ENCODE measurements at regions not wholly inside any gene's neighbourhood (a gene's known extent, or its start where the extent isn't known, plus 50 kb on each side); places are given as distances from the start of the nearest gene placed in this dataset.
"Not testable (repeated sequence)": the region's sequence is repeated elsewhere in the genome, so short reads cannot be mapped to it uniquely, and the experiment has no call there.

- DNase-seq = no peak
Observed at GRCh38 chr6:15754035-15754705, 91.3 kb upstream of the DTNBP1 start.

GRCh38 chr6:15752820-15753219, 90.0 kb upstream of the DTNBP1 start:
- DNase-seq = no peak

- DNase-seq = no peak
Observed at GRCh38 chr6:15751721-15752350, 89.0 kb upstream of the DTNBP1 start.

- DNase-seq = no peak
Observed at GRCh38 chr6:15748341-15748740, 85.5 kb upstream of the DTNBP1 start.

- DNase-seq = no peak
Observed at GRCh38 chr6:15747354-15747883, 84.6 kb upstream of the DTNBP1 start.

GRCh38 chr6:15745781-15746180, 83.0 kb upstream of the DTNBP1 start:
- DNase-seq = no peak

- no peak for DNase-seq
Observed at GRCh38 chr6:15744818-15745402, 82.1 kb upstream of the DTNBP1 start.

- not testable (repeated sequence) for DNase-seq
Observed at GRCh38 chr6:15742013-15742412, 79.2 kb upstream of the DTNBP1 start.

- DNase-seq = no peak
Observed at GRCh38 chr6:15741405-15741804, 78.6 kb upstream of the DTNBP1 start.

GRCh38 chr6:15739867-15740266, 77.0 kb upstream of the DTNBP1 start:
- no peak for DNase-seq

GRCh38 chr6:15739353-15739752, 76.5 kb upstream of the DTNBP1 start:
- DNase-seq = no peak

- DNase-seq = not testable (repeated sequence)
Observed at GRCh38 chr6:15738195-15738594, 75.4 kb upstream of the DTNBP1 start.

GRCh38 chr6:15736297-15736696, 73.5 kb upstream of the DTNBP1 start:
- DNase-seq = no peak

GRCh38 chr6:15735567-15736265, 72.9 kb upstream of the DTNBP1 start:
- peak; percentile 34 for DNase-seq

- DNase-seq = no peak
Observed at GRCh38 chr6:15734118-15734897, 71.5 kb upstream of the DTNBP1 start.

GRCh38 chr6:15730922-15731321, 68.1 kb upstream of the DTNBP1 start:
- no peak for DNase-seq

- no peak for DNase-seq
Observed at GRCh38 chr6:15730442-15730841, 67.6 kb upstream of the DTNBP1 start.

GRCh38 chr6:15722731-15723130, 59.9 kb upstream of the DTNBP1 start:
- DNase-seq = no peak

- DNase-seq = no peak
Observed at GRCh38 chr6:15716889-15717288, 54.1 kb upstream of the DTNBP1 start.

- DNase-seq = no peak
Observed at GRCh38 chr6:15715851-15716250, 53.0 kb upstream of the DTNBP1 start.

- DNase-seq = peak; percentile 66
Observed at GRCh38 chr6:15715060-15715459, 52.2 kb upstream of the DTNBP1 start.

GRCh38 chr6:15714658-15715057, 51.8 kb upstream of the DTNBP1 start:
- DNase-seq = peak; percentile 3

- DNase-seq = no peak
Observed at GRCh38 chr6:15713325-15713724, 50.5 kb upstream of the DTNBP1 start.

Data from activated CD4-positive, alpha-beta T cell treated with anti-CD3 and anti-CD28 coated beads, Interleukin-10, Interleukin-2, amounts not matched to agents 100 ng/mL and 50 ng/mL, durations not matched to agents 16 hours and 8 hours (primary cell).